A549 (cell line): ENCODE measurements at regions not wholly inside any gene's neighbourhood (a gene's known extent, or its start where the extent isn't known, plus 50 kb on each side); places are given as distances from the start of the nearest gene placed in this dataset.

Experiments
- USF2 ChIP-seq: fragments of 450-650 bp; IDR thresholded peaks from 2 replicates; pipeline ENCODE4 v1.6.1; 2014; ENCODE audit warnings: antibody characterized with exemption
- TF ChIP-seq, protein P1 (sequence below): fragments of >200 bp; sonication (Bioruptor Twin); formaldehyde crosslinking; IDR thresholded peaks from 3 replicates; pipeline ENCODE4 v1.5.1; 2016

DNA sequence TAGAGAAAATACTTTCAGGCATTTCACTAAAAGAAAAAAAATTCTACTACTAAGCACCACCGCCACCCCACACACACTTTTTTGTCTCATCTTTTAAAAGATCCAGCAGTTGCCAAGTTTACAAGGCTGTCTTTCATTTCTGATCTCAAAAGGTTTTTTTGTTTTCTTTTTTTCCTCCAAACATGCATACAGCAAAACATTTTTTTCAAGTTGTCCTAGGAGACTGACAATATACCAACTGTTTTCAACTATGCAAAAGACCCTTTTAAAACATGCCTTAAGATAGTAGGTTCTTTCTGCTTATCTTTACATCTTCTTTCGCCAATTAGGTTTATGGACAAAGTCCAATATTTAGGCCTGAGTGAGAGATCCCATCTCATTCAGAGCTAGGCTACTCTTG is 65.2 kb downstream of the HMHB1 start:
- TF ChIP-seq, protein P1, sequence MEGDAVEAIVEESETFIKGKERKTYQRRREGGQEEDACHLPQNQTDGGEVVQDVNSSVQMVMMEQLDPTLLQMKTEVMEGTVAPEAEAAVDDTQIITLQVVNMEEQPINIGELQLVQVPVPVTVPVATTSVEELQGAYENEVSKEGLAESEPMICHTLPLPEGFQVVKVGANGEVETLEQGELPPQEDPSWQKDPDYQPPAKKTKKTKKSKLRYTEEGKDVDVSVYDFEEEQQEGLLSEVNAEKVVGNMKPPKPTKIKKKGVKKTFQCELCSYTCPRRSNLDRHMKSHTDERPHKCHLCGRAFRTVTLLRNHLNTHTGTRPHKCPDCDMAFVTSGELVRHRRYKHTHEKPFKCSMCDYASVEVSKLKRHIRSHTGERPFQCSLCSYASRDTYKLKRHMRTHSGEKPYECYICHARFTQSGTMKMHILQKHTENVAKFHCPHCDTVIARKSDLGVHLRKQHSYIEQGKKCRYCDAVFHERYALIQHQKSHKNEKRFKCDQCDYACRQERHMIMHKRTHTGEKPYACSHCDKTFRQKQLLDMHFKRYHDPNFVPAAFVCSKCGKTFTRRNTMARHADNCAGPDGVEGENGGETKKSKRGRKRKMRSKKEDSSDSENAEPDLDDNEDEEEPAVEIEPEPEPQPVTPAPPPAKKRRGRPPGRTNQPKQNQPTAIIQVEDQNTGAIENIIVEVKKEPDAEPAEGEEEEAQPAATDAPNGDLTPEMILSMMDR = no peak
- no peak for TF ChIP-seq USF2
